ENCODE measurements at regions not wholly inside any gene's neighbourhood (a gene's known extent, or its start where the extent isn't known, plus 50 kb on each side); places are given as distances from the start of the nearest gene placed in this dataset.
"Not testable (repeated sequence)": the region's sequence is repeated elsewhere in the genome, so short reads cannot be mapped to it uniquely, and the experiment has no call there.

DNA sequence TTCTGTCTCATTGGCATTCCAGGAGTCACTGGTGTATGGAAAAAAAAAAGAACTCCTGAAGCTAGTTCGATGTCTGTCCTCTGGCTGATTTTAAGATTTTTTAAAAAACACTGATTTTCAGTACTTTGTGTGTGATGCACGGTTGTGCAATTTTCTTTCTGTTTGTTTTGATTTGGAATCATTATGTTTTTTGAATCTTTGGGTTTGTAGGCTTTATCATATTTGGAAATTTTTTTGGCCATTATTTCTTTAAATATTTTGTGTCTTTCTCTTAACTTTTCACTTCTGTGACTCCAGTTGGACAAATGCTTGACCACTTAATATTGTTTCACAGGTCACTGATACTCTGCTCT, 327.2 kb downstream of the BCKDHB start:
- in situ Hi-C loops (cut with MboI), result no loop called here
- peaks cover 15% of the 10 kb centered on the region for H3F3A ChIP-seq (ENCODE audit: insufficient read depth)
- H3K36me3 ChIP-seq (ENCODE audit: low read depth), result no peaks in the 10 kb centered on the region
- TF ChIP-seq EZH2phosphoT487 (IDR thresholded peaks at IDR 0.05; ENCODE audit: insufficient read depth, low read depth) (no peak), EZH2 (IDR thresholded peaks at IDR 0.05; ENCODE audit: insufficient read depth, poor library complexity, severe bottlenecking) (no peak)
- peaks cover 34% of the 10 kb centered on the region for H3K4me1 ChIP-seq (ENCODE audit: insufficient read depth)
- WGBS, 2 experiments (ENCODE audit: low coverage in 1 of 2, low lambda C conversion rate in 2 of 2, missing lambda C conversion rate in 2 of 2), result 63 to 69% methylated on average over 2 of the region's 2 CpGs
- DNase-seq, result no peak
- H3K9me3 ChIP-seq (ENCODE audit: low read depth), result no peaks in the 10 kb centered on the region
- no peak overlapping the region for H3K27ac ChIP-seq
- no peak overlapping the region for H3K4me3 ChIP-seq
- H3K9ac ChIP-seq, result no peak overlapping the region
- no peak overlapping the region for H3K4me2 ChIP-seq (ENCODE audit: unreplicated experiment)
- no peaks in the 10 kb centered on the region for H3K9me2 ChIP-seq (ENCODE audit: insufficient read depth)
- peak overlapping the region; percentile 24; the same call in 1 of the 2 replicates for H2AFZ ChIP-seq
- H3K27me3 ChIP-seq (replicated peaks; ENCODE audit: insufficient read depth), result no peaks in the 10 kb centered on the region
- no peaks in the 10 kb centered on the region for H4K20me1 ChIP-seq (ENCODE audit: insufficient read depth)
- no peaks in the 10 kb centered on the region for H3K79me2 ChIP-seq (ENCODE audit: insufficient read depth)

DNA sequence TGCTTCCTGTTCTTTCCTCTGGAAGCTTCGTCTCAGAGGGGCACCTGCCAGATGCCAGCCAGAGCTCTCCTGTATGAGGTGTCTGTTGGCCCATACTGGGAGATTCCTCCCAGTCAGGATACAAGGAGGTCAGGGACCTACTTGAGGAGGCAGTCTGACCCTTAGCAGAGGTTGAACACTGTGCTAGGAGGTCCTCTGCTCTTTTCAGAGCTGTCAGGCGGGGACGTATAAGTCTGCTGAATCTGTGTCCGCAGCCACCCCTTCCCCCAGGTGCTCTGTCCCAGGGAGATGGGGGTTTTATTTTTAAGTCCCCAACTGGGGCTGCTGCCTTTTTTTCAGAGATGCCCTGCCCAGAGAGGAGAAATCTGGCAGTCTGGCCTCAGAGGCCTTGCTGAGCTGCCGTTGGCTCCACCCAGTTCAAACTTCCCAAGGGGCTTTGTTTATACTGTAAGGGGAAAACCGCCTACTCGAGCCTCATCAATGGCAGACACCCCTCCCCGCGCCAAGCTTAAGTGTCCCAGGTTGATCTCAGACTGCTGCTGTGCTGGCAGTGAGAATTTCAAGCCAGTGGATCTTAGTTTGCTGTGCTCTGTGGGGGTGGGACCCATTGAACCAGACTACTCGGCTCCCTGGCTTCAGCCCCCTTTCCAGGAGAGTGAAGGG, 326.7 kb downstream of the BCKDHB start:
- in situ Hi-C loops (cut with MboI), result no loop called here
- TF ChIP-seq EZH2 (IDR thresholded peaks at IDR 0.05; ENCODE audit: insufficient read depth, poor library complexity, severe bottlenecking) (no peak), EZH2phosphoT487 (IDR thresholded peaks at IDR 0.05; ENCODE audit: insufficient read depth, low read depth) (no peak)
- Histone ChIP-seq H3K79me2 (ENCODE audit: insufficient read depth) (no peaks in the 10 kb centered on the region), H3K4me3 (no peak overlapping the region), H4K20me1 (ENCODE audit: insufficient read depth) (no peaks in the 10 kb centered on the region), H3F3A (ENCODE audit: insufficient read depth) (peaks cover 10% of the 10 kb centered on the region), H3K4me1 (ENCODE audit: insufficient read depth) (peaks cover 29% of the 10 kb centered on the region), H3K4me2 (ENCODE audit: unreplicated experiment) (no peak overlapping the region), H2AFZ (peak overlapping the region; percentile 24; the same call in 1 of the 2 replicates), H3K27me3 (replicated peaks; ENCODE audit: insufficient read depth) (no peaks in the 10 kb centered on the region), H3K36me3 (ENCODE audit: low read depth) (no peaks in the 10 kb centered on the region), H3K27ac (no peak overlapping the region), H3K9me2 (ENCODE audit: insufficient read depth) (no peaks in the 10 kb centered on the region), H3K9ac (no peak overlapping the region), H3K9me3 (ENCODE audit: low read depth) (no peaks in the 10 kb centered on the region)
- no peak for DNase-seq
- WGBS, 2 experiments (ENCODE audit: low coverage in 1 of 2, low lambda C conversion rate in 2 of 2, missing lambda C conversion rate in 2 of 2), result 88 to 90% methylated on average over 9 to 10 of the region's 10 CpGs

DNA sequence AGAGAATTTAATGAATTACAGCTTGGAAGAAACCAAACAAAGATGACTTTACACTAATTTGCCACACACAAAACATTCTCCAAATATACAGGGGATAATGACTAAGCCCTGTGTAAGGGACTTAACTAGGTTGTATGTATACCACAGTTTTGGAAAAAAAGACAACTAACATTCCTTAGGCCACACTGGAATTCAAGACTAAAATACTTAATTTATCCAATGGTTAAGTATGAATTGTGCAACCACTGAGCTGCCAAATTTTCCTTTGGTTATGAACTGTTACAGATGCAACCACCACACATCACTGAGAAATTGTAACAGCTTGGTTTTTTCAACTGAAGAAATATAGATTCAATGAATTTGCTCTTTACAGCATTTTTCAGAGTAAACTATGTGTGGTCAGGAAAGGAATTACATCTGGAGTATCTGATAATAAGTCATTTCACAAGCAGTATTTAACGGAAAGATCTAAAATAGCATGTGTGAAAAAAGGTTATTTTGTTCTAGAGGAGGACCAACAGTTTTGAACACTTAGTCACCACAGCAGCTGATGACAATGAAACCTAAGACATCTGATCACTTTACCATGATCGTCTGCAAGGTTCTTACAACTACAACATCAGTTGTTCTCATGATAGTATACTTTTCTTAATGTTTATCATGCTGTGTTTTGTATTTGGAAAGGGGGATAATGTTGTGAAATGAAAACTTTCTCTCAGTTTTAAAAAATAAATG, 318.8 kb downstream of the BCKDHB start:
- TF ChIP-seq EZH2 (IDR thresholded peaks at IDR 0.05; ENCODE audit: insufficient read depth, poor library complexity, severe bottlenecking) (no peak), EZH2phosphoT487 (IDR thresholded peaks at IDR 0.05; ENCODE audit: insufficient read depth, low read depth) (peak; percentile 61; the same call in 1 of the 2 replicates)
- Histone ChIP-seq H3K27me3 (replicated peaks; ENCODE audit: insufficient read depth) (no peaks in the 10 kb centered on the region), H4K20me1 (ENCODE audit: insufficient read depth) (no peaks in the 10 kb centered on the region), H3K4me3 (peak overlapping the region; percentile 23), H3K79me2 (ENCODE audit: insufficient read depth) (no peaks in the 10 kb centered on the region), H3K4me2 (ENCODE audit: unreplicated experiment) (peak overlapping the region; percentile 69), H3K4me1 (ENCODE audit: insufficient read depth) (peaks cover 28% of the 10 kb centered on the region), H3K36me3 (ENCODE audit: low read depth) (no peaks in the 10 kb centered on the region), H3K9ac (peak overlapping the region; percentile 48), H3K9me3 (ENCODE audit: low read depth) (peaks cover 2% of the 10 kb centered on the region), H3F3A (ENCODE audit: insufficient read depth) (peaks cover 40% of the 10 kb centered on the region), H3K9me2 (ENCODE audit: insufficient read depth) (no peaks in the 10 kb centered on the region), H3K27ac (peak overlapping the region; percentile 88), H2AFZ (peak overlapping the region; percentile 36)
- DNase-seq, result peak; percentile 96
- 0 to 1% methylated on average over 2 of the region's 2 CpGs for WGBS, 2 experiments (ENCODE audit: low coverage in 1 of 2, low lambda C conversion rate in 2 of 2, missing lambda C conversion rate in 2 of 2)
- in situ Hi-C loops (cut with MboI), result no loop called here

GRCh38 chr6:80411486-80411885, 305.0 kb downstream of the BCKDHB start:
- Histone ChIP-seq H3F3A (ENCODE audit: insufficient read depth) (no peaks in the 10 kb centered on the region), H3K9me2 (ENCODE audit: insufficient read depth) (no peaks in the 10 kb centered on the region)

GRCh38 chr6:80407976-80408375, 301.5 kb downstream of the BCKDHB start:
- H3K9me3 ChIP-seq (ENCODE audit: low read depth); H3K4me3 ChIP-seq; H3K36me3 ChIP-seq (ENCODE audit: low read depth); H3K4me2 ChIP-seq (ENCODE audit: unreplicated experiment); DNase-seq; H2AFZ ChIP-seq; H3F3A ChIP-seq (ENCODE audit: insufficient read depth); H3K79me2 ChIP-seq (ENCODE audit: insufficient read depth); H3K27ac ChIP-seq; H3K9ac ChIP-seq; H4K20me1 ChIP-seq (ENCODE audit: insufficient read depth); H3K27me3 ChIP-seq (replicated peaks; ENCODE audit: insufficient read depth); H3K4me1 ChIP-seq (ENCODE audit: insufficient read depth); in situ Hi-C loops (cut with MboI); H3K9me2 ChIP-seq (ENCODE audit: insufficient read depth): not testable (repeated sequence)
- WGBS, 2 experiments (ENCODE audit: low coverage in 1 of 2, low lambda C conversion rate in 2 of 2, missing lambda C conversion rate in 2 of 2), result 89 to 92% methylated on average over 2 of the region's 2 CpGs

More at GRCh38 chr6:80411486-80411885, 305.0 kb downstream of the BCKDHB start:
- 89 to 93% methylated on average over 8 of the region's 8 CpGs for WGBS, 2 experiments (ENCODE audit: low coverage in 1 of 2, low lambda C conversion rate in 2 of 2, missing lambda C conversion rate in 2 of 2)
- H3K9ac ChIP-seq, result no peak overlapping the region
- in situ Hi-C loops (cut with MboI), result no loop called here
- H2AFZ ChIP-seq, result no peak overlapping the region
- H3K4me2 ChIP-seq (ENCODE audit: unreplicated experiment), result no peak overlapping the region
- H4K20me1 ChIP-seq (ENCODE audit: insufficient read depth), result no peaks in the 10 kb centered on the region
- H3K27me3 ChIP-seq (replicated peaks; ENCODE audit: insufficient read depth), result no peaks in the 10 kb centered on the region
- no peak for DNase-seq
- no peak for TF ChIP-seq EZH2 (IDR thresholded peaks at IDR 0.05; ENCODE audit: insufficient read depth, poor library complexity, severe bottlenecking)
- TF ChIP-seq EZH2phosphoT487 (IDR thresholded peaks at IDR 0.05; ENCODE audit: insufficient read depth, low read depth), result no peak
- H3K9me3 ChIP-seq (ENCODE audit: low read depth), result no peaks in the 10 kb centered on the region
- H3K27ac ChIP-seq, result no peak overlapping the region
- no peaks in the 10 kb centered on the region for H3K4me1 ChIP-seq (ENCODE audit: insufficient read depth)
- no peaks in the 10 kb centered on the region for H3K36me3 ChIP-seq (ENCODE audit: low read depth)
- no peak overlapping the region for H3K4me3 ChIP-seq
- no peaks in the 10 kb centered on the region for H3K79me2 ChIP-seq (ENCODE audit: insufficient read depth)

All from GM23248 (cell line).